Stimulated activated CD4-positive, alpha-beta T cell treated with anti-CD3 and anti-CD28 coated beads, Interleukin-2, amount 100 ng/mL, for 24 hours (primary cell): ENCODE measurements at regions not wholly inside any gene's neighbourhood (a gene's known extent, or its start where the extent isn't known, plus 50 kb on each side); places are given as distances from the start of the nearest gene placed in this dataset.
"Not testable (repeated sequence)": the region's sequence is repeated elsewhere in the genome, so short reads cannot be mapped to it uniquely, and the experiment has no call there.

Experiments used
- DNase-seq, 2 donors: peaks; one replicate each; pipeline ENCODE4 v3.0.0-alpha.2; 2020

DNA sequence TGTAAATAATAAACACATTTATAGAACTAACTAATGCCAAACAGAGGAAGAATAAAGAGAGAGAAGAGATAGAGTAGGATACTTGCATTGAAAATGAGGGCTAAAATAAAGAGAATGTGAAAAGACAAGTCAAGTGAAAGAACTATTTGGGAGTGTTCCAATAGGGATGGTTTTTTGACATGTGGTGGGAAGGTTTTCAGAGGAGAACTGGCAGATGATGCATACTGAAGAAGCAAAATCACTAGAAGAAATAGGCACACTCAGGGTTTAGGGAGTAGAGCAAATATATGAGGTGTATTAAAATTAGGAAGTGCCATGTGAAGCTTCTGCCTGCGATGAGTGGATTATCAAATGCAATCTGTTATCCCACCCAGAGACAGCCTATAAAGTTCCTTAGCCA is 744.8 kb downstream of the REEP3 start:
- no peak for DNase-seq

DNA sequence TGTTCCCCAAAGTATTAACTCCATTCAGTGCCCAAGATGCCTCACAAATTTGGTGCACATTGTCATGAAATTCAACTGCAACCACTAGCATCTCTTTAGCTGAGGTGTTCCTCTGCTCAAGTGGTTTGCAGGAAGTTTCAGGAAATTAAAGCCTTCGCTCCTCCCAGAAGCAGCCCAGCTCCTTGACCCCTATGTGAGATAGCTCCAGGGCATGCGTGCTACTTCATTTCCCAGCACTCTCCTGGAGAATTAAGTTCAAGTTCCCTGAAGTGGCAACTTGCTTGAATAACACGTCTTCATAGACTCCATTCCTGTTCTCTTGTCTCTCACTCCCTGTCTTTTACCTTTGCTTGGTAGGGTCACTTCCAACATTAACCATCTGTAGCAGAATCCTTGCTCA is 750.3 kb downstream of the REEP3 start:
- DNase-seq = no peak

DNA sequence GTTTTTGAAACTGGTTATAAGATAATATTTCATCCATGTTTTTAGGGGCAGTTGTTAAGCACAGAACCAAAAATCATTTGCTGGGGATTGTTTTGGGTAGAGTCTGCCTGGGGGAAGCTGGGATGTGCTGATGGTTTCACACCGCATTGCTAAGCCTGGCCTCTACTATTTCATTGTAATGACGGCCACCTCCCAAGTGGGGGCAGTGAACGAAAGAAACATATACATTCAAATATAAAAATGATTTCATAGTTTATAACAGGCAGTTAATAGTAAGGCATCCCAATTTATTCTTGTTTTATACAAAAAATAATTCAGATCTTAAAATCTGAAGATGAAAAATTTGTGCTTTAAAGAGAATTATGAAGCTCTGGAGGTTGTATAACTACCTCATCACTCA is 750.8 kb downstream of the REEP3 start:
- no peak for DNase-seq

DNA sequence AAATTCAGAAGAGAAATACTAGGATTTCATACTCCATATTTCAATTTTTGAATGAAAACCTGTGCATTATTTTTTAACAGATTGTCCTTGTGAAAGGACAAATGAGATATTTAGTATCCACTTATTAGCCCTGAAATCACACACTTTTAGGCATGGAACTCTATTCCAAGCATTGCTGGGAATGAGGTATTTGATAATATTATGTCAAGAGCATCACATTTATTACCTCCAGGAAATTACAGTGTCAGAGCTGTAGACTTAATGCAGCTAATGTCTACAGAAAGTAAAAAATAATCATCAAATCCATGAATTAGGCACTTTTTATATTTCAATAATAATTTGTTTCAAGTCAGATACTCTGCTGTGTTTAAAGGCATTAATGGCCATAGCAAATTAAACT is 753.8 kb downstream of the REEP3 start:
- no peak for DNase-seq

DNA sequence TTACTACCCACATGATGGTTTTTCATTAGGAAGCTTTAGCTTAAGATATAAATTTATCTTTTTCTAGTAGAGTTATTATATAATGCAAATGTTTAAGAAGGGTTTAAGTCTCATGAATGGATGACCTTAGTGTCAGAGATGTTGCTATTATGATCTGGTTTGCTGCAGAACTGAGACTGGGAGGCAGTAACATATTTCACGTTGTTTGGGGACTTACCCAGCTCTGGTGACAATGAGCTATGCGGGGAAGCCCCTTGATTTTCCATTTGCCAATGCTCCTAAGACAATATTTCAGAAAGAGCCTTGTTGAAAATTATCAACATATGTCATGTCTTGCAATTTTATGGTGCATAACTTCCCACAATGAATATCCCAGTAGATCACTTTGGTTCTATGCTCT is 754.6 kb downstream of the REEP3 start:
- DNase-seq = no peak

DNA sequence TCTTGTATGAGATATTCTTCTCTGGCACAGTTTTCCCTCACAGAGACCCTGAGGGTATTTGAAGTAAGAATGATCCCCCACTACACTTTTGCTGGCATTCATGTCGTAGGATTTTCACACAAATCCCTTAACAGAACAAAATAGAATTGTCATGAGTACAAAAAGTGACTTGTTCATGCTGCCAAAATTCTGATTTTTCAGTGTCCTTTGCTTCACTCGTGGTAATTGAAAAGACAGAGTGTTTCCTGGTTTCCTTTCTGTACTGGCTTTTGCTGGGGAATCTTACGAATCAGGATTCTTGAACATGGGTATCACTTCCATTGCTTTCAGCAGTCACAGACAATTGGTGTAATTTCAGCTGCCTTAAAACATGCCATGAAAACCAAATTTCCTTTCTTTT is 756.3 kb downstream of the REEP3 start:
- DNase-seq = no peak

DNA sequence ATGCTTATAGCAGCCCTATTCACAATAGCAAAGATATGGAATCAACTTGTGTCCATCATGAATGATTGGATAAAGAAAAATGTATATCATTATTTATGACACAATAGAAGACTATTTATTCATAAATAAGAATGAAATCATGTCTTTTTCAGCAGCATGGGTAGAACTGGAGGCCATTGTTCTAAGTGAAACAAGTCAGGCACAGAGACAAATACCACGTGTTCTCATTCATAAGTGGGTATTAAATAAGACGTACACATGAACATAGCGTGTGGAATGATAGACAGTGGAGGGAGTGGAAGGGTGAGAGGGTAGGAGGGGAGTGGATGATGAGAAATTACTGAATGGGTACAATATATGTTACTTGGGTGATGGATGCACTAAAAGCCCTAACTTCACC is 762.4 kb downstream of the REEP3 start:
- no peak for DNase-seq

DNA sequence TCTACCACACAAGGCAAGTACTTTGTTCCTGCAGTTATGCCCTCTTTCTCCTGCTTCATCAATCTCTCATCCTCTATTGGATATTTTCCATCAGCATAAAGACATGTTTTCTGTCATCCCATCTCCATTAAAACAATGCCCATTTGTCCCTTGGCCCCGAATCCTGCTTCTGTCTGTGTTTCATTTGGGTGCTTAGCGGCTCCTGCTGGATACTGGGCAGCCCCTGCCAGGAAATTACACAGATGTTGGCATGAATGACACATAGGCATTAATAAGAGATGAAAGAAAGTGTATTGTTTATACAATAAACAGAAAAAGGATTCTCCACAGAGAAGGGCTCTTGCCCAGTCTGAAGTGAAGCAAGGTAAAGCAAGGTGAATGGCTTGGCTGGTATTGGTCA is 765.3 kb downstream of the REEP3 start:
- DNase-seq = no peak

DNA sequence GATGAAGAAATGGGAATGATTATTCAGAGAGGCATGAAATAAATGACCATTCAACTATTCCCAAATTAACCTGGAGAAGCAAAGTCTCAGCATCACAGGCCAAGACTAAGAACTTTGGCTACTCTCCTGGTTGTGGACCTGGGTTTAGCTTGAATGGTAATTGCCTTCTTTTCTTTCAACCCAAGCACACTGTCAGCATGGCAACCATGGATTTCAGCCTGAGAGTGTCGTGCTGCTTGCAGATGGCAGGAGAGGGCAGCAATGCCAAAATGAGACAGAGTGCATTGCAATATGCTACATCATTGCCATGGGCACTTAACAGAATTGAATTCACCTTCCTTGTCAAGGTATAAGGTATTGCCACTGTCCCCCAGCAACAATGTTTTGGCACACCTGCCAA is 767.2 kb downstream of the REEP3 start:
- no peak for DNase-seq

DNA sequence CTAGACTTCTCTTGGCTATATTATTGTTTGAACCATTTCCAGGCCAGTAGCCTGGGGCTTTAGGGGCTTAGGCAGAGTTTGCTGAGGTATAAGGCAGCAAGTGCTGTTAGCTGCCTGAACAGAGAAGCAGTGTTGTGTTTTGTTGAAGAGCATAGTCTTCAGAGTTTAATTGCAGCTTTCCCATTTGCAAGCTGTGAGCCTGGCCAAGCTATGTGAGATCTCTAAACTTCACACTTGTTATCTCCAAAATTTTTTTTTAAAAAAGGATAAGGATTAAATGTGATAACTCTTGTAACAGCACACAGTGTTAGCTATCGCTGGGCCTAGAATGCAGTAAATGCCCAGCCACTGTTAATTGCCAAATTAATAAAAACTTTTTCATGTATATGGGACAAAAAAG is 782.4 kb downstream of the REEP3 start:
- no peak for DNase-seq

DNA sequence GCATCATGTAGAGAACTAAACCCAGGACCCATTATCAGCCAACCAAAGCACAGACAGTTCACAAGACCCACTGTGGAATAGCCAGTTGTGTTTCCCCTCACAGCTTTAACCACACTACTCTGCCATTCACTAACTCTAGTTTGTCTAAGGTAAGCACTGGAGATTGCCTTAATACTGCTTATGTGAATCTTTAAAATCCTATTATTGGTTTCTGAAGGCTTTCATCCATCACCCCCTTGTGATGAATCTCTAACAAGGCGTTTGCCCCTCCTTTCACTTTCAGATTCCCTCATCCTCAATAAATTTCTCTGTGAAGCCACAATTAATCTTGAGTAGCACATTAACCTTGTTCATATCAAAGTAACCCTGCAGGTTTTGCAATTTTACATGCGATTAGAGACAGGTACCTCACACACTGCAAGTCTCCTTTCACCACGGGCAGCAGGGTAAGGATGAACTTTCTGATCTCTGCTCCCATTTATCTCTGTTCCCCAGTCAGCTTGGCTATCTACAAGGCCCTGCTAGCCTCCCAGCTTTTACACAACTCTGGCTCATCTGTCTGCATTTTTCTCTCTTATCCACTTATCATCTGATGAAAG is 785.6 kb downstream of the REEP3 start:
- DNase-seq = no peak

DNA sequence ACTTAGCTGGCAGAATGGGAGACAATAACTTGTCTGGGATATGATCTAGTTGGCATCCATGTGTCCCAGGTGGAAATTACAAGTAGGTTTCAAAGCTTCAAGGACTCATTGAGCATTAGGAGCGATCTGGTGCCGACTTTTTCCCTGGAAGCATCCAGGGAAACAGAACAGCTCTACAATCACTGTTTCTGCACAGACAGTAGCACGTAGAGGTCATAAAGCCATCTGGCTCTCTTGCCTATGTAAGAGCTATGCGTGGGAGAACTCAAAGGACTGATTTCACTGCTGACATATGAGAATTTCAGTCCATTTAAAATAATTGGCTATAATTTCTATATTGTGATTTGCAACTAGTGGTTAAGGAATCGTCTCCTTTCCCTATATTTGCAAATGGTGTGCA is 791.7 kb downstream of the REEP3 start:
- no peak for DNase-seq

DNA sequence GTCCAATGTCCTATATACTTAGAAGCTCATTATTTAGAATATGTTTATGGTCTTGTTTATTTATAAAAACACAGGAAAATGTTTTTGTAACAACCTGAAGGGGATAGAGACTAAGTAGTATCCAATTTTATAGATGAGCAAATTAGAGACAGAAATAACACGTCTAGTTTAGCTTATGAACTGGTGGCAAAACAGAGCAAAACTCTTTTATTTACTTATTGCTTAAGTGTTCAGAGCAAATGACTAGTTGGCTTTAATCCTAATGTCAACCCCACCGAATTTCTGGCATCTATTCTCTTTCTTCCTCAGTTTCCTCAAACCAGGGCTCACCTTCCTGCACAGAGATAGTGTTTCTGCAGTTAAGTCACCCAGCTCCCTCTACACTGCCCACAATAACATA is 792.8 kb downstream of the REEP3 start:
- DNase-seq = no peak

DNA sequence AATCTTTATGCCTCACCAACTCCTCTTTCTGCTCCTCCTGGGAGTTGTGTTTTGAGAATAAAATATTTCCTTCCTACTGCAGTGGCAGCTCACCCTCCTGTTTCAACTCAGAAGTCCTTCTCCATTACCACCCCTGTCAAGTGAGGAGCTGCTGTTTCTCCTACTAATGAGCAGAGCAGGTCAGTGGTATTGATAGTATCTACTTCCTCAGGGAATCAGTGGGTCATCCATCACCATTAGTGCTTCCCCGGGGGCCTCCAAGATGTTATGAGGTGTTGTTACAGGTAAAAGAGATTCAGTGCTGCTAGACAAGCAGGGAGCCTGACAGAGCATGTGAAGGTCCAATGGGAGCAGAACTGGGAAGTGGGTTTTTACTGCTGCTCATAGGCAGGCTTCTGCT is 795.2 kb downstream of the REEP3 start:
- DNase-seq = no peak

DNA sequence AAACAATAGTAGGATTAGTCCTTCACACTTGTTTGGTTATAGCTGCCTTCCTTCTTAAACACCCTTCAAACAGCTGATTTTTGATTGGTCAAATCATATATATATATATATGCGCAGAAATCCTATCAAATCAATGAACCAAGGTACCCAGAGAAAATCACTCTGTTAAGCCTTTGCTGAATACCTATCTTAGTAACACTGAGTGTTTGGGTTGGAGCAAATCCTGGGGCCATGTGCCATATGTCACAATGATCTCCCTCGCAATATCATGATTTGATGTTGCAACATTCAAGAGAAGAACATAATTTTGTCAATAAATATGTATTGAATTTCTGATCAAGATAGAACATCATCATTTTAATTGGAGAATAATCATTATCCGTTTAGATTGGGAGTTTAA is 795.6 kb downstream of the REEP3 start:
- no peak for DNase-seq

DNA sequence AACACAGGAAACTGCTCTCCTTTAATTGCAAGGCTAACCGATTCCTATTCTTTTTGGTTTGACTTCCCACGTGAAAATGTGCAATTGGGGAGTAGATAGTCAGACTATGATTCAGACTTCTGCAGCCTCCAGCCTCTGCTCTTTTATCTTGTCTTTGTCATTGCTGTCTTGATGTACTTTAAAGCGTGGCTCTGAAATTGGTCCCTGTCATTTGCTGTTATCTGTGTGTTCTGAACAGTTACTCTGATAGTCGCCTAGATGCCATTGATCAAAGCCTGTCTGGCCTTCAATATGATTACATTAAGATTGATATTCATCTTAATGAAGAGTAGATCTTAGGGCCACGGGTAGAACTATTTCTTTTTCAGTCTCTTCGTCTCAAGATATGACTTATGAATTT is 799.2 kb downstream of the REEP3 start:
- no peak for DNase-seq

DNA sequence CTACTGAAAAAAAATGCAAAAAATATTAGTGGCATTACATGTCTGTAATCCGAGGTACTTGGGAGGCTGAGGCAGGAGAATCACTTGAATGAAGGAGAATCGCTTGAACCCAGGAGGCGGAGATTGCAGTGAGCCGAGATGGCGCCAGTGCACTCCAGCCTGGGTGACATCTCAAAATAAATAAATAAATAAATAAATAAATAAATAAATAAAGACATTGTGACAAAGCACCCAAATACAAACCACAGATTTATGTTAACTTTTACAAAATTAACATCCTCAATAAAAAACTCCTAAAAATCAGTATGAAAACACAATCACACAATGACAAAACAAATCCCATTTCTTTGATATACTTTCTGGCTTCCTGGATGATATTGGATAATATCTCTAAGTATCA is 808.3 kb downstream of the REEP3 start:
- no peak for DNase-seq

DNA sequence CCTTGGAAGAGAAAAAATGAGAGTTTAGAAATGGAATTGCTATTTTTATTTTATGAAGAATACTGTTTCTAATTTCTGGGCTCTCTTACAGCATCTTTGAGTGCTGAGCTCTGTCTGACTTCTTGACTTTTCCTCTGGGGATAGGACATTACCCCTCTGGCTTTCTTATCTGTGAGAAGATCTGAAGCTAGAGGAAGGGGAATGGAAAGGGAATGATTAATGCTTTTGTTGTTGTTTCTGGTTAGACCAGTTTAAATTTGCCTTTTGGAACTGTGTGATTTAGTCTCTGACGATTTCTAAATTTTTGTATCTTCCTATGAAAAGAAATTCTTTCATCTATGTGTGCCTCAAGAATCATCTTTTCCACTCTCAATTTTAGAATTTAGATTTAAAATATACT is 811.4 kb downstream of the REEP3 start:
- DNase-seq = no peak

DNA sequence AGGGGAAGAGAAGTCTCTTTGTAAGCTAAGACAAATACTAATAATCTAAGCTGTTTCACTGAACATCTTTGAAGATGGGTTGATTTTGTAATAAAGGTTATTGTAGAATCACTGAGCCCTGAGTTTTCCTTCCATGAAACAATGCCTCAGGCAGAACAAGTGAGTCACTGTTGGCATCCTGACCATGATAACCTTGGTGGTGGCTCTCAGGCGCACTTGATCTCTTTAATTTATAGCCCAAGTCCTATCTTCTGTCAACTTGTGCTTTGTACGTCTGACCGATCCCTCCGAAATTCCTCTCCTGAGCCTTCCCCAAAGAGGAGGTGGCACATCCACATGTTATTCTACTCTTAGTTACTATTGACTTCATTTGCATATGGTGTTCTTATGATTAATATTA is 812.9 kb downstream of the REEP3 start:
- no peak for DNase-seq

DNA sequence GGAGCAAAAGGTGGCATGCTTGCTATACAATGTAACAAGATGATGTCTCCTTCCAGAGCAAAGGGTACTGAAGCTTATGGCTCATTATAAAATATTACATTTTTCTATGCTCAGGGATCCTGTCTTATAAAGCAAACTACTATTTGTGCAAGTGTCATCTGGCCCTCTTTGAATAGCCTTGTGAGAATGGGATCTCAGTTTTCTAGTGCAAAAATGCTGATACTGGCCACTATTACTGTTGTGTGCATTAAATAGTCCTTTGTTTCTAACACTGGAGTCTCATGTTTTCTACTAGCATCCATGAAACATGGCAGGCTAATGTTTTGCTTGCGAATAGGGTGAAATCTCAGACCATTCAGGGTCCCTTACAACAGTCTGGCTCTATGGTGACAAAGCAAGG is 823.0 kb downstream of the REEP3 start:
- no peak for DNase-seq

DNA sequence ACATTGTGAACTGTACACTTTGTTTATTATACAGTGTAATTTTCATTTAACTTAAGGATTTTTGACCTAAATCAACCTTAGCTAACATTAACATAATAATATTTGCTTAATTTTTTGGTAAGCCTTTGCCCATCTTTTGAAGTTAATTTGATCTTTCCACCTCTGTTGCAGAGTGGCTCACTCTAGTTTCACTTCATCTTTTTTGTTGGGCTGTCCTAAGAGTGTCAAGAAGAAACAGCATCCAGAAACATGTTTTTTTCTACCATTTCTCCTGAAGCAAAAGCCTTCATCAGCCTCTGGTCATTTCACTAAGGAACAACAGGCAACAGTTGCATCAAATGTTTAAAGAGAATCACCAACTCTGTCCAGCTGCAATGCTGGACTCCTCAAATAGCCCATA is 824.7 kb downstream of the REEP3 start:
- no peak for DNase-seq

DNA sequence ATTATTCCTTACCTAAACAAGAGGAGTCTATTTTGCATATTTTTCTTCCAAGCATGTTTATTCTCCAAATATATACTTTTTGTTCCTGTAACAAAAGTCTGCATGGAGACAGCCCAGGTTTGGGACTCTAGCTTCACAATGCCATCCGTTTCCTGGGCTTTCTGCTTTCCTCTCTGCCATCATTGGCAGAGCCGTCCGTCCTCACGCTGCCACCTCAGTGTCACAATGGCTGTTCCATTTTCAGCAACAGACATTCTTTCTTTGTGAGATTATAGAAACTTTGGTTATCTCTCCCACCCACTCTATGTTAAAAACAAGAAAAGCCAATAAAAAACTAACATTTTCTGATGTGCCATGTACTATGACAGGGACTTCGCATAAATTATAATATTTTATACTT is 825.2 kb downstream of the REEP3 start:
- DNase-seq = no peak

DNA sequence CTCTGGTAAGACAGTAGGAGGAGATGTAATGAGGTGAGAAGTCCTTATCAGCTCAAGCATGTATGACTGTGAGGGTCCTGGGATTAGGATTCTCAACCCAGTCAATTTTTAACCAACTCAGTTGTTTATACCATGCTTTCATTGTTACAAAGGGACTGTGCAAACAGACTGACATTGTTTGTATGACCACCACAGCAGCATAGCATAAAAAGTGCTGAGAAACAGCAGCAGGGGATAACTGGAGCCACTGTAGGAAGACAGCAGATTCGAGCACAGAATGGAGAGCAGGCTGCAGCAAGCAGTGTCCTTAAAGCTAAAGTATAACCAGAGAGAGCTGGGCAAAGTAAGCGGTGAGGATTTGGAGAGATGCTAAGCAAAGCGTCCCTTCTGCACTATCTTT is 829.5 kb downstream of the REEP3 start:
- no peak for DNase-seq

DNA sequence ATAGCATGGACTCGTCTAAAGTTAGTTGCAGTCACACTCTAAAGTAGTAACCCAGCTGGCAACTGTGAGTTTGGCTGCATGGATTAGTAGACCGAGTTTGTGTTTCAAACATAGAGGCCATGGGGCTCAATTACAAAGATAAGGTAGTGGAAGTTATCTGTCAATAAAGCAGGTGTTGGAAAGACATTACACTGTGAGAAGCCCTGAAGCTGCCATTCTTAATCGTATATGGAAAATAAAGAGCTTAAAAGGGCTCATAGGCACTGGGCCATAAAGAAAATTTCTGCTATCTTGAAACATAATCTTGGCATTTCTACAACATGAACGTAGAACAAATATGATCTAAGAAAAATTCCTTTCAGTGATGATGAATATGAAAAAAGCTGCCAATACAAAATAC is 837.7 kb downstream of the REEP3 start:
- no peak for DNase-seq

DNA sequence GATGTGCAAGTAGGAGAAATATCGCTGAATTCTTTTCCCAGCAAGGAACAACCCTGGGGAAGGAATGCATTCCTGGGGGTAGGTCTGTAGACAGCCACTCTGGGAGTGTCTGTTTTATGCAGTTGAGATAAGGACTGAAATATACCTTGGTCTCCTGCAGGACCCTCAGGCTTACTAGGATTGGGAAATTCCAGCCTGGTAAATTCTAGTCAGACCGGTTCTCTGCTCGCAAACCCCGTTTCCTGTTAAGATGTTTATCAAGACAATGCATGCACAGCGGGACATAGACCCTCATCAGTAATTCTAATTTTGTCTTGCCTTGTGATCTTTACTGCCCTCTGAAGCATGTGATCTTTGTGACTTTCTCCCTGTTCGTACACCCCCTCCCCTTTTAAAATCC is 839.0 kb downstream of the REEP3 start:
- not testable (repeated sequence) for DNase-seq

DNA sequence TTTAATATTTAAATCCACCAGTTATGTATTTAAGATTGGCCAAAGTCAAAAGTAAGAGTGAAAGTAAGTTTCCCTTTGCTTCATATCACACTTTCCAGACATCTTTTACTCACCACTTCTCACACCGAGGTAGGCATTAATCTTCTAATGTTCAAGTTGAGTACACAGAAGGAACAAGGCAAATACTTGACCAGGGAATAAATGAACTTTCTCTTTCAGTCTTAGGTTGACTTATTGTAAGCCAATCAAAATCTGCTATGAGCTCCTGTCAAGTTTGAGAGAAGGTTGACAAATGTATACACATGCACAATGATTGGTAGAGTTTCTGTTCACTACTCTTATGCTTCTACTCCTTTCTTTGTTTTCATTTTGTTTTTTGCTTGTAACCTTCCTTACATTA is 842.5 kb downstream of the REEP3 start:
- DNase-seq = no peak
